Ishikawa (cell line): ENCODE measurements at regions not wholly inside any gene's neighbourhood (a gene's known extent, or its start where the extent isn't known, plus 50 kb on each side); places are given as distances from the start of the nearest gene placed in this dataset.

Source experiments
- CEBPB ChIP-seq: IDR thresholded peaks from 2 replicates; pipeline ENCODE4 v1.6.1; 2012
- CREB1 ChIP-seq: IDR thresholded peaks from 2 replicates; pipeline ENCODE4 v1.6.1; 2012; ENCODE audit warnings: low read depth
- EGR1 ChIP-seq: IDR thresholded peaks from 2 replicates; pipeline ENCODE4 v1.6.1; 2012
- EP300 ChIP-seq: IDR thresholded peaks from 2 replicates; pipeline ENCODE4 v1.6.1; 2012; ENCODE audit warnings: borderline replicate concordance
- FOXM1 ChIP-seq: IDR thresholded peaks from 2 replicates; pipeline ENCODE4 v1.6.1; 2012; ENCODE audit warnings: low read depth, borderline replicate concordance
- MAX ChIP-seq: IDR thresholded peaks from 2 replicates; pipeline ENCODE4 v1.6.1; 2012
- NFIC ChIP-seq: IDR thresholded peaks from 2 replicates; pipeline ENCODE4 v1.6.1; 2012
- RAD21 ChIP-seq: IDR thresholded peaks from 2 replicates; pipeline ENCODE4 v1.6.1; 2012; ENCODE audit warnings: low read depth
- REST ChIP-seq: IDR thresholded peaks from 2 replicates; pipeline ENCODE4 v1.6.1; 2012; ENCODE audit warnings: low read depth, mild to moderate bottlenecking
- TAF1 ChIP-seq: IDR thresholded peaks from 2 replicates; pipeline ENCODE4 v1.6.1; 2012; ENCODE audit warnings: low read depth, mild to moderate bottlenecking
- TCF12 ChIP-seq: IDR thresholded peaks from 2 replicates; pipeline ENCODE4 v1.6.1; 2012; ENCODE audit warnings: low read depth
- TEAD4 ChIP-seq: IDR thresholded peaks from 2 replicates; pipeline ENCODE4 v1.6.1; 2012
- USF1 ChIP-seq: IDR thresholded peaks from 2 replicates; pipeline ENCODE4 v1.6.1; 2012
- YY1 ChIP-seq: IDR thresholded peaks from 2 replicates; pipeline ENCODE4 v1.6.1; 2012; ENCODE audit warnings: low read depth
- ZBTB7A ChIP-seq: IDR thresholded peaks from 2 replicates; pipeline ENCODE4 v1.6.1; 2012; ENCODE audit warnings: low read depth

- TF ChIP-seq TAF1 (no peak), NFIC (no peak), CEBPB (no peak), CREB1 (no peak), TCF12 (no peak), RAD21 (no peak), YY1 (no peak), EGR1 (no peak), TEAD4 (no peak), MAX (no peak), ZBTB7A (no peak)
Observed at GRCh38 chr18:9017167-9017904, 85.2 kb upstream of the NDUFV2 start.

GRCh38 chr18:9017905-9018227 is 84.6 kb upstream of the NDUFV2 start:
- TF ChIP-seq TEAD4, result no peak
- TF ChIP-seq CEBPB, result no peak
- no peak for TF ChIP-seq MAX
- no peak for TF ChIP-seq USF1
- TF ChIP-seq YY1, result no peak
- TF ChIP-seq FOXM1, result no peak
- no peak for TF ChIP-seq ZBTB7A
- no peak for TF ChIP-seq EGR1
- no peak for TF ChIP-seq REST
- no peak for TF ChIP-seq NFIC
- TF ChIP-seq EP300, result no peak
- no peak for TF ChIP-seq TAF1
- TF ChIP-seq CREB1, result no peak
- no peak for TF ChIP-seq RAD21
- TF ChIP-seq TCF12, result no peak

GRCh38 chr18:9019135-9019534 is 83.4 kb upstream of the NDUFV2 start:
- TF ChIP-seq YY1, result no peak
- no peak for TF ChIP-seq CEBPB
- TF ChIP-seq EGR1, result no peak
- no peak for TF ChIP-seq CREB1
- TF ChIP-seq EP300, result no peak
- no peak for TF ChIP-seq TEAD4
- no peak for TF ChIP-seq NFIC
- TF ChIP-seq USF1, result no peak
- no peak for TF ChIP-seq RAD21
- TF ChIP-seq TCF12, result no peak
- no peak for TF ChIP-seq REST
- no peak for TF ChIP-seq ZBTB7A
- TF ChIP-seq MAX, result no peak
- no peak for TF ChIP-seq FOXM1
- TF ChIP-seq TAF1, result no peak

GRCh38 chr18:9020221-9020620 is 82.3 kb upstream of the NDUFV2 start:
- no peak for TF ChIP-seq CEBPB
- no peak for TF ChIP-seq MAX
- no peak for TF ChIP-seq YY1
- no peak for TF ChIP-seq EGR1
- TF ChIP-seq CREB1, result no peak
- TF ChIP-seq EP300, result no peak
- no peak for TF ChIP-seq TAF1

GRCh38 chr18:9021458-9021857 is 81.0 kb upstream of the NDUFV2 start:
- TF ChIP-seq NFIC (no peak), EGR1 (no peak), REST (no peak), TEAD4 (no peak), CREB1 (no peak), EP300 (no peak), ZBTB7A (no peak), YY1 (no peak), TAF1 (no peak), MAX (no peak)
